ENCODE measurements at regions not wholly inside any gene's neighbourhood (a gene's known extent, or its start where the extent isn't known, plus 50 kb on each side); places are given as distances from the start of the nearest gene placed in this dataset.

- H3K27ac Mint-ChIP-seq: no peak overlapping the region
- no peak overlapping the region for H3K4me3 Mint-ChIP-seq
- no peaks in the 10 kb centered on the region for H3K4me1 Mint-ChIP-seq
- peaks cover 6% of the 10 kb centered on the region for H3K9me3 Mint-ChIP-seq
- peaks cover 8% of the 10 kb centered on the region for H3K27me3 Mint-ChIP-seq (ENCODE audit: low read depth, poor library complexity)
- no peaks in the 10 kb centered on the region for H3K36me3 Mint-ChIP-seq (ENCODE audit: low read depth)
- DNase-seq: no peak
- no peak for TF ChIP-seq CTCF (IDR thresholded peaks at IDR 0.05)
Observed at GRCh38 chr18:34292594-34292993, 67.9 kb upstream of the NOL4 start.

GRCh38 chr18:34297287-34297686, 72.6 kb upstream of the NOL4 start:
- no peak overlapping the region for H3K4me3 Mint-ChIP-seq
- H3K36me3 Mint-ChIP-seq (ENCODE audit: low read depth): no peaks in the 10 kb centered on the region
- TF ChIP-seq CTCF (IDR thresholded peaks at IDR 0.05): no peak
- peaks cover 8% of the 10 kb centered on the region for H3K27me3 Mint-ChIP-seq (ENCODE audit: low read depth, poor library complexity)
- no peak for DNase-seq
- H3K9me3 Mint-ChIP-seq: no peaks in the 10 kb centered on the region
- no peak overlapping the region for H3K27ac Mint-ChIP-seq
- H3K4me1 Mint-ChIP-seq: no peaks in the 10 kb centered on the region

GRCh38 chr18:34299828-34300227, 75.1 kb upstream of the NOL4 start:
- H3K27ac Mint-ChIP-seq: no peak overlapping the region
- no peaks in the 10 kb centered on the region for H3K9me3 Mint-ChIP-seq
- DNase-seq: no peak
- H3K4me3 Mint-ChIP-seq: no peak overlapping the region
- no peaks in the 10 kb centered on the region for H3K4me1 Mint-ChIP-seq
- peaks cover 8% of the 10 kb centered on the region for H3K27me3 Mint-ChIP-seq (ENCODE audit: low read depth, poor library complexity)
- no peaks in the 10 kb centered on the region for H3K36me3 Mint-ChIP-seq (ENCODE audit: low read depth)
- TF ChIP-seq CTCF (IDR thresholded peaks at IDR 0.05): no peak

GRCh38 chr18:34311468-34311867, 86.8 kb upstream of the NOL4 start:
- Mint-ChIP-seq H3K36me3 (ENCODE audit: low read depth) (no peaks in the 10 kb centered on the region), H3K27ac (no peak overlapping the region), H3K27me3 (ENCODE audit: low read depth, poor library complexity) (peaks cover 5% of the 10 kb centered on the region), H3K4me3 (no peak overlapping the region), H3K9me3 (no peaks in the 10 kb centered on the region), H3K4me1 (no peaks in the 10 kb centered on the region)
- TF ChIP-seq CTCF (IDR thresholded peaks at IDR 0.05): no peak
- no peak for DNase-seq

GRCh38 chr18:34314847-34315246, 90.1 kb upstream of the NOL4 start:
- H3K27me3 Mint-ChIP-seq (ENCODE audit: low read depth, poor library complexity): peaks cover 5% of the 10 kb centered on the region
- H3K4me1 Mint-ChIP-seq: no peaks in the 10 kb centered on the region
- no peak for TF ChIP-seq CTCF (IDR thresholded peaks at IDR 0.05)
- H3K4me3 Mint-ChIP-seq: no peak overlapping the region
- H3K27ac Mint-ChIP-seq: no peak overlapping the region
- H3K9me3 Mint-ChIP-seq: no peaks in the 10 kb centered on the region
- no peaks in the 10 kb centered on the region for H3K36me3 Mint-ChIP-seq (ENCODE audit: low read depth)
- no peak for DNase-seq

- H3K4me1 Mint-ChIP-seq: no peaks in the 10 kb centered on the region
- H3K27me3 Mint-ChIP-seq (ENCODE audit: low read depth, poor library complexity): peaks cover 5% of the 10 kb centered on the region
- no peak for DNase-seq
- H3K4me3 Mint-ChIP-seq: no peak overlapping the region
- no peaks in the 10 kb centered on the region for H3K9me3 Mint-ChIP-seq
- H3K27ac Mint-ChIP-seq: no peak overlapping the region
- no peak for TF ChIP-seq CTCF (IDR thresholded peaks at IDR 0.05)
- H3K36me3 Mint-ChIP-seq (ENCODE audit: low read depth): no peaks in the 10 kb centered on the region
Observed at GRCh38 chr18:34315591-34316352, 91.1 kb upstream of the NOL4 start.
